ENCODE measurements at regions not wholly inside any gene's neighbourhood (a gene's known extent, or its start where the extent isn't known, plus 50 kb on each side); places are given as distances from the start of the nearest gene placed in this dataset.
A peak's percentile ranks its signal among the peaks of the same experiment; 100 is the strongest.

DNA sequence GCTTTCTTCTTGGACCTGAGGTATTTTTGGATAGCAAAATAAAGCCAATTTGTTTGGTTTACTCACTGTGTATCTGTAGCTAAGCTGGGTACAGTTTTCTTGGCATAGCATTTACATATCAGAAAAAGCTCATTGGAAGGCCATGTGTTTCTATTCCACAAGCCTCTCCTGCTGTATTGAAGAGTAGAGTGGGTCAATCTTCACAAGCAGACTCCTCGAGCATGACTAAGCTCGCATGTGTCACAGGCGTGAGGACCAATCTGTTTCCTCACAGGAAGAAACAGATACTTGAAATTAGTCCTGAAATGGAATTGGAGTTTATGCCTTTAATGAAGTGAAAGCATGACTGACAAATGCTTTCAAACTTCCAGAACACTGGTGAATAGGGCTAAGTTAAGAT, 1279.0 kb upstream of the MAP3K7 start:
- DNase-seq: no peak

GRCh38 chr6:91864911-91865310, 1278.0 kb upstream of the MAP3K7 start:
- no peak for DNase-seq

GRCh38 chr6:91860541-91861335, 1273.9 kb upstream of the MAP3K7 start:
- DNase-seq: no peak

DNA sequence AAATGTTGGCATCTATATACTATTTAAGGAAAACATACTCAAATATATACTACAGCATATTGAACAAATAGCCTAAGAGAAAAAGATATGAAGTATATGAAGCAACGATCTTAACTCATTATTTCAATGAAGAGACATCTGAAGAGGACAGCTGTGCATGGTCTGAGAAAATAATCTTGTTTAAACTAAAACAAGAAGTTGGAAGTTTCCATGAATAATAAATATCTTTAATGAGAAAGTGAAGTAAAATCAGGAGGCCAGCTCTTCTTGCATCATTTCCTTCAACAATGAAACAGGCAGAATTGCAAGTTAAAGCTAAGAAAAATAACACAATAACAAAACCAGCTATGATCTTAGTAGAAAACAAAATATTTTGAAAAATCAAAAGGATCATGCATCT, 1265.4 kb upstream of the MAP3K7 start:
- DNase-seq: no peak

- DNase-seq: no peak
These were observed 1247.9 kb upstream of the MAP3K7 start for GRCh38 chr6:91834813-91835212.

DNA sequence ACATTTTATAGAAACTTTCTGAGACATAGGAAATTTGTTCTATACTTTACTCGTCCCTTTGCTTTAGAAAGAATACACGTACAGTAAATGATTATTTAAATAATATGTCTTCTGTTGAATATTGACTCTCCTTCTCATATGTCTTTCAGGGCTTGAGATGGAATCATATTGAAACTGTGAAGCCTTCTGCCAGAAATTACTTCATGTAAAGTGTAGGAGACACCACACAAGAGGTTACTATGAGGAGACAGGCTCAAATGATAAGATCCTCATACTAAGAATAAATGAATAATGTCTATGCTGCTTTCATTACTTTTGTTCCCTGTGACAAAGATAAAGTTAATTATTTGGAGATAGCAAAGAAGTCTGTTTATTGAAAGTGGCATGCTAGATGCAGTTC, 1240.3 kb upstream of the MAP3K7 start:
- no peak for DNase-seq

GRCh38 chr6:91826128-91826527, 1239.3 kb upstream of the MAP3K7 start:
- DNase-seq: no peak

GRCh38 chr6:91824331-91824730, 1237.5 kb upstream of the MAP3K7 start:
- no peak for DNase-seq

DNA sequence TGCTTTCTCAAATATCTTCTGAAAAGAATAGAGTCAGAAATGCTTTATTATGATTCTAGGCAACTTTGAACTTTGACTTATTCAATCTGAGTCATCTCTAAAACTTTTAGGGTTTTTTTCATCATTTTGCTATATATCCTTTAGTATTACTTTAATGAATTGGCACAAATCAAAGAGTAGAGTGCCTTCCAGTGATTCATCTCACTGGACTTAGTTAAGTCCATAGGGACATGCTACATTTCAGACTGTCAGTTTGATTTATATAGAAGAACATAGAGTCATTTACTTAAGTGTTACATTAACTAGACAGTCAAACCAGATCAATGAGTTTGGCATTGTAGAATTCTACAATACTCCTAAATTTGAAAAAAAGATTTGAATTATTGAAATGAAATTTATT, 1235.7 kb upstream of the MAP3K7 start:
- DNase-seq: no peak

DNA sequence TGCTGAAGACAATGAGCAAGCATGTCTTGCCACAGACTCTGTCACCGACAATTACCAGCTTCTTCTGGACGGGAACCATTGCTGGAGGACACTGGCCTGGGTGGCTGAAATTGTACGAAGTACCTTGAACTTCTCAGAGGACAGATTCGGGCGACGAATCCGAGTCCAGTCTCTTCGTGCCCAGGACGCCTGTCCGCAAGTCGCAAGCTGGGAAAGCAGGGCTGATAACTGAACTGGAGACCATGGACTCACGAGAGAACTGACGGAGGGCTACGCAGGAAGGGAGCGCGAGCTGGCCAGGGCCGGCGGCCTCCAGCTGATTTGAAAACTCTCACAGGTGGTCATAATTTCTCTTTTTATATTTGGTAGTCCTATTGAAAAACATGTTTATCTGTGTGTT, 1229.5 kb upstream of the MAP3K7 start:
- DNase-seq: no peak

- DNase-seq: no peak
These were observed 1226.8 kb upstream of the MAP3K7 start for GRCh38 chr6:91813641-91814040.

- DNase-seq: no peak
These were observed 1225.9 kb upstream of the MAP3K7 start for GRCh38 chr6:91812596-91813274.

- DNase-seq: no peak
These were observed 1218.1 kb upstream of the MAP3K7 start for GRCh38 chr6:91804981-91805380.

DNA sequence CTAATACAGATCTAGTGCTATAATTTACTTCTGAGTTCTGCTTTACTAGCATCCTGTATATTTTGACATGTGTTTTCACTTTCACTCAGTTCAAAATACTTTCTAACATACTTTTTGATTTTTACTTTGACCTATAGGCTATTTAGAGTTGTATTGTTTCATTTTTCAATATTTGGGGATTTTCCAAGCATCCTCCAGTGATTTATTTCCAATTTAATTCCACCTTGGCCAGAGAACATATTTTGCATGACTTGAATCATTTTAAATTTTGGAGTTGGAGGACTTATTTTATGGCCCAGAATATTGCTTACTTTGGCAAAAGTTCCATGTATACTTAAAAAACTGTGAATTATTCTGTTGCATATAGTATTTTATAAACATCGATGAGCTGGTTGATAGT, 1215.6 kb upstream of the MAP3K7 start:
- no peak for DNase-seq

DNA sequence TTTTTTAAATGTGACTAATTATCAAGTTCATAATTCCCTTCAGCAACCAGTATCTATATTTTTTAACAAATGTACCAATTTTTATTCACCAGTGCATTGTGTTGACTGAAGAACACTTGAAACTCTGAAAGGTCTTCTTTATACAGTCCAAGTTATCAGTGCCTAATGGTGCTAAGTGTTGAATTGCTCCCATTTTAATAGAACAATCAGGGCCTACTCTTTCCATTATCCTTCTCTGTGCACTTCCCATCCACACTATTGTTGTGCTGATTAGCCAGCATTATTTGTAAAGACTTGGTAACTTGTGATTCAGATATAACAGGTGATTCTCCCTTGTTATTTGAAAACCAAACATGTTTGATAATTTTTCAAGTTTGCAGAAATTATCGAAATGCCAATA, 1209.7 kb upstream of the MAP3K7 start:
- DNase-seq: peak; percentile 49

- no peak for DNase-seq
These were observed 1201.6 kb upstream of the MAP3K7 start for GRCh38 chr6:91788501-91788900.

GRCh38 chr6:91786474-91787184, 1199.8 kb upstream of the MAP3K7 start:
- no peak for DNase-seq

DNA sequence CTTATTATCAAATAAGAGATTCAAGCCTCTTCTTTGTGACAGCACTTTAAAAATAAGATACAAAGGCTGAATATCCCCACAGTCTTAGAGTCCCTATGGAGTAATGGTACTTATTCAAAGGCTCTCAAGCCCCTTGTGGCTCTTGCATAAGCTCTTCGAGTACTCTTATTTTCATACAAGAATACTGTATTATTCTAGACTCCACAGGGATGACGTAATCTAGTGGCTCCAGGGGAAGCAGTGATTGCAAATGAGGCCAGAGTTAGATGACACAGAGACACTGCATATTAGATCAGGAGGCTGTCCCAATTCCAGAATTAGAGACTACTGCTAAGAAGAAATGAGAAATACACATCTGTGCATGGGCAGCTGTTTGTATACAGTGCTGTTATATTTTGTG, 1195.9 kb upstream of the MAP3K7 start:
- DNase-seq: no peak

DNA sequence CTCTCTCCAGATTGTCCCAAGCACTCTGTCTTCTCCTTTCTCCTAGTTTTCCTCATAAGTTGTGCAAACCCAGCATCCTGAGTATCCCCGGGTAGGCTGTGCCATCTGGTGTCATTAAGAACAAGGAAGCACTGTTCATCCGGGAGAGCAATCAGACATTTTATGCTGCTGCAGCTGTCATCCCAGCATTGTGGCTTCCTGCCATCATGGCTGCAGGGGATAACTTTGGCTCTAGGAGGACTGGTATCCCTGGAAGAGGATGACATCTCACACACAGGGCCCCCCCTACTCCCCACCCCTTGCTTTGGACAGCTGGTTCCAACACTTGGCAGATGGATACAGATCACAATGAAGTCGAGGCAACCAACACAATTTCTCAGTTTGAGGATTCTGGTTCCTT, 1195.1 kb upstream of the MAP3K7 start:
- peak; percentile 67 for DNase-seq

DNA sequence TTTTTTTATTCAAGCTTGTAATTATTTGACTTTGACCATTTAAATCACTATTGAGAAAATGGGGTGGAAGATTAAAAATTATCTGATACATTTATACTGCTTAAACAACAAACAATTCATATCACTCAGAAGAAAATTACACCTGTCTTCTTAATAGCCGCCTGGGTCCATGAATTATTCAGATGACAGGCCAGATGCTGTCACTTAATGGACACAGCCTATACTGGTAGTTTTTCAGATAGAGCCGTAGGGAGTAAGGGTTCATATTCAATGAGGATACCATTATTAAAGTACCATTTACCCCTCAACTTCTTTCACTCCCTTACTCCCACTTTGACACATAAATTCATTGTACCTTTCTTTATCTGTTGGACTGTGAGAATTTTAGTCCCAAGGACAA, 1193.4 kb upstream of the MAP3K7 start:
- DNase-seq: peak; percentile 43

- no peak for DNase-seq
These were observed 1174.7 kb upstream of the MAP3K7 start for GRCh38 chr6:91761621-91762020.

GRCh38 chr6:91754691-91755090, 1167.8 kb upstream of the MAP3K7 start:
- DNase-seq: no peak

DNA sequence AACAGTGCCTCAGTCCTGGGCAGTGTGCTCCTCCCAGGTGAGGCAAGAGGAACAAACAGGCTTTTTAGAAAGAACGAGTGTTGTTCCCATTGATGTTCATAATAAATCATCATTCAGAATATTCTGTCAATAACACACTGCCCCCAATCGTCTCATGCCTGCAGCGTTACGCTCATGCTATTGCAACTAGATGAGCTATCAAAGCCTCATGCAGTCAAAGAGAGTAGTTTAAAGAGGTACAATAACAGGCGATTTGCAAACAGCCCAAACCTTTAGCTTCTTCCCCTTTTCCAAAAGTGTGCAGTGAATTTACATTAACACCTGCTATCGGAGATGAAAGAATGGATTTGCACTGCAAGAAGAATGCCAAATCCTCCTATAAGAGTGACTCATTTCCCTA, 1164.7 kb upstream of the MAP3K7 start:
- DNase-seq: peak; percentile 5

GRCh38 chr6:91744566-91744965, 1157.7 kb upstream of the MAP3K7 start:
- DNase-seq: no peak

All from NCI-H146 (cell line).